ENCODE measurements at regions not wholly inside any gene's neighbourhood (a gene's known extent, or its start where the extent isn't known, plus 50 kb on each side); places are given as distances from the start of the nearest gene placed in this dataset.
"Not testable (repeated sequence)": the region's sequence is repeated elsewhere in the genome, so short reads cannot be mapped to it uniquely, and the experiment has no call there.

- DNase-seq (ENCODE audit: low spot score), result not testable (repeated sequence)
Measured at GRCh38 chr2:89224803-89225202, 533.3 kb downstream of the RPIA start.

GRCh38 chr2:89229979-89230378 lies 538.5 kb downstream of the RPIA start:
- DNase-seq (ENCODE audit: low spot score), result not testable (repeated sequence)

GRCh38 chr2:89231241-89231640 lies 539.8 kb downstream of the RPIA start:
- DNase-seq (ENCODE audit: low spot score), result not testable (repeated sequence)

- DNase-seq (ENCODE audit: low spot score), result not testable (repeated sequence)
Measured at GRCh38 chr2:89233931-89234330, 542.5 kb downstream of the RPIA start.

GRCh38 chr2:89234818-89235466 lies 543.5 kb downstream of the RPIA start:
- DNase-seq (ENCODE audit: low spot score), result not testable (repeated sequence)

- DNase-seq (ENCODE audit: low spot score), result not testable (repeated sequence)
Measured at GRCh38 chr2:89236832-89237450, 545.5 kb downstream of the RPIA start.

- not testable (repeated sequence) for DNase-seq (ENCODE audit: low spot score)
Measured at GRCh38 chr2:89237783-89238182, 546.3 kb downstream of the RPIA start.

GRCh38 chr2:89243114-89243700 lies 551.7 kb downstream of the RPIA start:
- DNase-seq (ENCODE audit: low spot score), result not testable (repeated sequence)

GRCh38 chr2:89244407-89244806 lies 552.9 kb downstream of the RPIA start:
- not testable (repeated sequence) for DNase-seq (ENCODE audit: low spot score)

GRCh38 chr2:89245478-89245877 lies 554.0 kb downstream of the RPIA start:
- DNase-seq (ENCODE audit: low spot score), result not testable (repeated sequence)

GRCh38 chr2:89246027-89246426 lies 554.6 kb downstream of the RPIA start:
- DNase-seq (ENCODE audit: low spot score), result not testable (repeated sequence)

GRCh38 chr2:89246620-89247019 lies 555.1 kb downstream of the RPIA start:
- DNase-seq (ENCODE audit: low spot score), result not testable (repeated sequence)

- DNase-seq (ENCODE audit: low spot score), result not testable (repeated sequence)
Measured at GRCh38 chr2:89255013-89255412, 563.5 kb downstream of the RPIA start.

GRCh38 chr2:89273443-89273842 lies 582.0 kb downstream of the RPIA start:
- not testable (repeated sequence) for DNase-seq (ENCODE audit: low spot score)

- not testable (repeated sequence) for DNase-seq (ENCODE audit: low spot score)
Measured at GRCh38 chr2:89280536-89280935, 589.1 kb downstream of the RPIA start.

GRCh38 chr2:89286448-89287080 lies 595.1 kb downstream of the RPIA start:
- DNase-seq (ENCODE audit: low spot score), result not testable (repeated sequence)

GRCh38 chr2:89287084-89287483 lies 595.6 kb downstream of the RPIA start:
- not testable (repeated sequence) for DNase-seq (ENCODE audit: low spot score)

- not testable (repeated sequence) for DNase-seq (ENCODE audit: low spot score)
Measured at GRCh38 chr2:89291717-89292298, 600.3 kb downstream of the RPIA start.

GRCh38 chr2:89293399-89293798 lies 601.9 kb downstream of the RPIA start:
- DNase-seq (ENCODE audit: low spot score), result not testable (repeated sequence)

- not testable (repeated sequence) for DNase-seq (ENCODE audit: low spot score)
Measured at GRCh38 chr2:89294335-89294734, 602.9 kb downstream of the RPIA start.

- not testable (repeated sequence) for DNase-seq (ENCODE audit: low spot score)
Measured at GRCh38 chr2:89296820-89297398, 605.4 kb downstream of the RPIA start.

- not testable (repeated sequence) for DNase-seq (ENCODE audit: low spot score)
Measured at GRCh38 chr2:89299196-89299595, 607.7 kb downstream of the RPIA start.

All from hepatic stellate cell (primary cell).